Effector memory CD8-positive, alpha-beta T cell (primary cell): ENCODE measurements at regions not wholly inside any gene's neighbourhood (a gene's known extent, or its start where the extent isn't known, plus 50 kb on each side); places are given as distances from the start of the nearest gene placed in this dataset.

Experiments used
- ATAC-seq: fragments of 150-1000 bp; cut with Tn5 transposase; replicated peaks from 2 replicates; pipeline ENCODE4 v1.10.0; 2021; ENCODE audit warnings: mild to moderate bottlenecking, moderate library complexity
- DNase-seq, 3 experiments: peaks; one replicate each; pipeline ENCODE4 v3.0.0; 2021
- H3K27ac Mint-ChIP-seq, 2 donors: one replicate each; pipeline ENCODE4 v1.8.0; 2022; ENCODE audit warnings: mild to moderate bottlenecking in 2 of 2, mixed read lengths in 2 of 2, moderate library complexity in 2 of 2
- H3K27me3 Mint-ChIP-seq, 2 donors: one replicate each; pipeline ENCODE4 v1.8.0; 2022; ENCODE audit warnings: mixed read lengths in 2 of 2
- H3K36me3 Mint-ChIP-seq: one replicate; pipeline ENCODE4 v1.8.0; 2022; ENCODE audit warnings: mild to moderate bottlenecking, moderate library complexity, mixed read lengths; ENCODE audit not compliant: insufficient read depth
- H3K4me1 Mint-ChIP-seq, 2 donors: one replicate each; pipeline ENCODE4 v1.8.0; 2022; ENCODE audit warnings: low read depth in 2 of 2, mixed read lengths in 2 of 2
- H3K4me3 Mint-ChIP-seq, 2 donors: one replicate each; pipeline ENCODE4 v1.8.0; 2022; ENCODE audit warnings: mild to moderate bottlenecking in 2 of 2, mixed read lengths in 2 of 2, moderate library complexity in 2 of 2
- H3K9me3 Mint-ChIP-seq, 2 donors: one replicate each; pipeline ENCODE4 v1.8.0; 2022; ENCODE audit warnings: mixed read lengths in 2 of 2

DNA sequence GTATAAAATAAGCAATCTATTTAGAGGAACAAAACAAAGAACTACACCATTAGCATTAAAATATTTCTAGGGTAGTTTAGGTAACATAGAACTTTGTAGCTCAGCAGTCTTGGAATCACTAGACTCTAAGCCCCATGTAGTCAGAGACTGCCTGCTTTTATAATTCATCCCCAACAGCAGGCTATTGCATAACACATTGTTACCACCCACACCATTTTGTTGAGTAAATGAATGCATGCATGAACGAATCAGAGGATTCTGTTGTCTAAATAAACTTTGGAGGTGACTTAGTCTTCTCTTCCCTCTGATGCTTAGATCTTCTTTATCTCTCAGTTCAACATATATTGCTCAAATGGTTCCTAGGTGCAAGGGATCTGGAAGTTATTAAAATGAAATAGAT lies 167.6 kb upstream of the TNP1 start:
- ATAC-seq (no peak), DNase-seq (no peak)
- no peak overlapping the region for H3K4me3 Mint-ChIP-seq
- peaks cover 7 to 12% of the 10 kb centered on the region in 2 donors for H3K27me3 Mint-ChIP-seq
- H3K27ac Mint-ChIP-seq = no peak overlapping the region
- H3K36me3 Mint-ChIP-seq = no peaks in the 10 kb centered on the region
- H3K9me3 Mint-ChIP-seq = peaks cover 0 to 8% of the 10 kb centered on the region in 2 donors
- no peaks in the 10 kb centered on the region for H3K4me1 Mint-ChIP-seq

DNA sequence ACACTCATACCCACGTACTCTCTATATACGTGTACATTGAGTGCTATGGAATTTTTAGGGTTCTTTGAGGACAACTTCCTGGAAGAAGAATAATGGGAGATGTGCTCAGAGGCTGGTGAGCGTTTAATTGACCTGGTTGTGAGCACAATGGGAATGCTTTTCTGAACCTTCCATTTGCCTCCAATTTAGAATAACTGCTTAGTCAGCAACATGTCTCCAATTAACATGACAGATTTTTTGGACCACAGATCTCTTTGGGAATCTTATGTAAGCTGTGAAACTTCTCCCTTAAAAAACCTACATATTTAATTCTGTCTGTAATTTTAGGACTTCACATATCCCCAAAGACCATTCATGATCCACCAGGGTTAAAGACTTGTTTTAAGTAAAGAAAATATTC lies 166.7 kb upstream of the TNP1 start:
- Mint-ChIP-seq H3K27ac (no peak overlapping the region), H3K4me3 (no peak overlapping the region), H3K27me3 (peaks cover 7 to 12% of the 10 kb centered on the region in 2 donors), H3K9me3 (peaks cover 0 to 8% of the 10 kb centered on the region in 2 donors), H3K36me3 (no peaks in the 10 kb centered on the region), H3K4me1 (no peaks in the 10 kb centered on the region)
- ATAC-seq (no peak), DNase-seq (no peak)

DNA sequence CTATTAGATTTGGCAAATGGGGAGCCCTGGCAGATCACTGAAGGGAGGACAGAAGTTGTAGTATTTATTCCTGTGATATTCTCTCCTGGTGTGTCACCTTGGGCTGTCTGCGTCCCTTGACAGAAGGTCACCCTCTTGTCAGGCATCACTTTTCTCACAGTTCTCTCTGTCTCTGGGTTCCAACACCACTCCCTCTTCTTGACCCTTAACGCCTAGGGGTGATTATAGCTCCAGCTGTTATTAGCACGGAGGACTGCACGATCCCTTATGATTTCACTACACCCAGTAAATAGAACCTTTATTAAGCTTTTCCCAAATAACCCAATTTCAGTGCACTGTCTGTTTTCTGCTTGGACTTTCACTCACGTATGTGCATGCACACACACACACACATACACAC lies 166.3 kb upstream of the TNP1 start:
- Mint-ChIP-seq H3K4me1 (no peaks in the 10 kb centered on the region), H3K36me3 (no peaks in the 10 kb centered on the region), H3K27me3 (peaks cover 7 to 12% of the 10 kb centered on the region in 2 donors), H3K9me3 (peaks cover 0 to 8% of the 10 kb centered on the region in 2 donors), H3K27ac (no peak overlapping the region), H3K4me3 (no peak overlapping the region)
- DNase-seq (no peak), ATAC-seq (no peak)

- Mint-ChIP-seq H3K27ac (no peak overlapping the region), H3K4me3 (no peak overlapping the region)
Measured at GRCh38 chr2:217023611-217024010, 163.7 kb upstream of the TNP1 start.

GRCh38 chr2:217017456-217018252 lies 157.8 kb upstream of the TNP1 start:
- no peaks in the 10 kb centered on the region for H3K4me1 Mint-ChIP-seq
- H3K27me3 Mint-ChIP-seq = peaks cover 19 to 21% of the 10 kb centered on the region in 2 donors
- no peaks in the 10 kb centered on the region for H3K36me3 Mint-ChIP-seq
- no peak overlapping the region for H3K27ac Mint-ChIP-seq
- no peak overlapping the region for H3K4me3 Mint-ChIP-seq
- H3K9me3 Mint-ChIP-seq = no peaks in the 10 kb centered on the region
- DNase-seq (no peak), ATAC-seq (no peak)

More at GRCh38 chr2:217023611-217024010, 163.7 kb upstream of the TNP1 start:
- DNase-seq (no peak), ATAC-seq (no peak)
- no peaks in the 10 kb centered on the region for H3K27me3 Mint-ChIP-seq
- peaks cover 0 to 8% of the 10 kb centered on the region in 2 donors for H3K9me3 Mint-ChIP-seq
- no peaks in the 10 kb centered on the region for H3K4me1 Mint-ChIP-seq
- no peaks in the 10 kb centered on the region for H3K36me3 Mint-ChIP-seq

GRCh38 chr2:217016796-217017419 lies 157.0 kb upstream of the TNP1 start:
- DNase-seq (no peak), ATAC-seq (no peak)
- no peaks in the 10 kb centered on the region for H3K4me1 Mint-ChIP-seq
- no peaks in the 10 kb centered on the region for H3K9me3 Mint-ChIP-seq
- peaks cover 19 to 22% of the 10 kb centered on the region in 2 donors for H3K27me3 Mint-ChIP-seq
- H3K4me3 Mint-ChIP-seq = no peak overlapping the region
- no peak overlapping the region for H3K27ac Mint-ChIP-seq
- no peaks in the 10 kb centered on the region for H3K36me3 Mint-ChIP-seq

DNA sequence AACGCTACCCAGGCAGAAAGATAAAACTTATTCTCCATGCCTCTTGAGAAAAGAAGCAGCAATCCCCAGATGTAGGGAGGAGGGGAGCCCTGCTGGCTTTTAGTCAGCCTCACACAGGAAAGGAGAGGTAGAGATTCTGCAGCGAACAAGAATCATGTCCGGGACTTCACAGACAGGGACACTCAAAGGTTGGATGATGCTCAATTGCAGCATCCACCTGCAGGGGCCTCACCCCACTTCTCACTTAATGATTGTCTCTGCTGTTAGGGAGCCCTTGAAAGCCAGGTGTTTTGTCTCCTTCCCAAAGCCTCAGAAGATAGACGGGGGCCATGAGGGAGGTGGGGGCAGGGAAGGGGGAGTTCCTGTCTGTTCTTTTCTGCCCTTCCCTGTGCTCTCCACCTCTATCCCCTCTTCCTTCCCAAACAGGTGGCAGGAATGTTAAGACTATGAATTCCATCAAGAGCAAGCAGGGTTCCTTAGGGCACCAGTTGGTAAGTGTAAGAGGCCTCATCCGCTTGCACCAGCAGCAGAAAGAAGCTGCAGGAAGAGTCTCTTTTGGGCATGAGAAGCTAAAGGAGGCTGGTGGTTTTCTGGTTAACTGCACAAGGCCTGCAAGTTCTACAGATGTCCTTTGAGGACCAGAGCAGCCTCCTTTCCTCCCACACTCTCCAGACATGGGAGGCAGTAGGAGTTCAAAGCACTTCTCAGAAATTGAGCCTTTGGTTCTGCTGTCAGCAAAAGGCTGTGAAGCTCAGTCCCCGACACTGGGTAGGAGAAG lies 154.7 kb upstream of the TNP1 start:
- ATAC-seq = no peak
- Mint-ChIP-seq H3K36me3 (no peaks in the 10 kb centered on the region), H3K27ac (no peak overlapping the region), H3K4me3 (no peak overlapping the region), H3K4me1 (no peaks in the 10 kb centered on the region), H3K9me3 (no peaks in the 10 kb centered on the region), H3K27me3 (peaks cover 19 to 22% of the 10 kb centered on the region in 2 donors)
- DNase-seq = no peak

GRCh38 chr2:217013926-217014325 lies 154.1 kb upstream of the TNP1 start:
- H3K9me3 Mint-ChIP-seq = no peaks in the 10 kb centered on the region
- H3K27ac Mint-ChIP-seq = no peak overlapping the region
- DNase-seq (no peak), ATAC-seq (no peak)
- no peaks in the 10 kb centered on the region for H3K4me1 Mint-ChIP-seq
- H3K4me3 Mint-ChIP-seq = no peak overlapping the region
- H3K36me3 Mint-ChIP-seq = no peaks in the 10 kb centered on the region
- H3K27me3 Mint-ChIP-seq = peaks cover 19 to 22% of the 10 kb centered on the region in 2 donors

DNA sequence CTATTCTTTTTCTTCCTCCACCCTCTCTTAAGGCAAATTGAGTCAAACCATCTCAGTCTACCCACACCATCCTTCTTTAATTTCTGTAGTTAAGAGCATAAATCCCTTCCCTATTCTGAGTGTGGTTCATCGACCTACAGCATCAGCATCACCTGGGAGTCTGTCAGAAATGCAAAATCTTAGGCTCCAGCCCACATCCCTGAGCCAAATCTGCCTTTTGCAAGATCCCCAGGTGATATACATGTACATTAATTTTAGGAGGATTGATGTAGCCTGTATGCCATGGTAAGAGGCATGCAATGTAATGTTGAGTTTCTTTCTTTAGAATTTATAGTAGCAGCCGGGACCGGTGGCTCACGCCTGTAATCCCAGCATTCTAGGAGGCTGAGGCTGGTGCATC lies 151.7 kb upstream of the TNP1 start:
- DNase-seq = no peak
- Mint-ChIP-seq H3K27ac (no peak overlapping the region), H3K9me3 (peaks cover 0 to 2% of the 10 kb centered on the region in 2 donors), H3K4me3 (no peak overlapping the region), H3K27me3 (peaks cover 19 to 23% of the 10 kb centered on the region in 2 donors), H3K4me1 (no peaks in the 10 kb centered on the region), H3K36me3 (no peaks in the 10 kb centered on the region)
- no peak for ATAC-seq

DNA sequence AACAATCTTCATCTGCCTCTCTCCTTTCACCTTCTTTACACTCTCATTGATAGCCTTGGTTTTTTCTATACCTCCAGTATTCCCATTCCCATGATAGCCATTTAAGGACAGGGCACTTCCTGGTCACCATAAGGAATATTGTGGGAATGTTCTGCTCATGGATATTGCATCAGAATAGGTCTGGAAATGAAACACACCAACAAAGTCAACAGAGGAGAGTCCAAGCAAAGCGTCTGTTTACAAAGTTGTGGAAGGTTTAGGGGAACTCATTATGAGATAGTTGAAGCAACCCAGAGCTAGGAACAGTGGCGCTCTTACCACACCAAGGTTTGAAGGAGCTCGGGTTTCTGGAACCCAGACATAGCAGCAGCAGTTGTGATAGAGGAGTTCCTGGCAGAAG lies 150.3 kb upstream of the TNP1 start:
- no peak for DNase-seq
- no peak for ATAC-seq
- Mint-ChIP-seq H3K4me3 (no peak overlapping the region), H3K9me3 (peaks cover 0 to 2% of the 10 kb centered on the region in 2 donors), H3K27me3 (peaks cover 21 to 28% of the 10 kb centered on the region in 2 donors), H3K4me1 (no peaks in the 10 kb centered on the region), H3K27ac (no peak overlapping the region), H3K36me3 (no peaks in the 10 kb centered on the region)

- Mint-ChIP-seq H3K4me3 (no peak overlapping the region), H3K4me1 (no peaks in the 10 kb centered on the region), H3K9me3 (peaks cover 0 to 2% of the 10 kb centered on the region in 2 donors), H3K27ac (no peak overlapping the region), H3K36me3 (no peaks in the 10 kb centered on the region), H3K27me3 (peaks cover 7 to 21% of the 10 kb centered on the region in 2 donors)
- DNase-seq (no peak), ATAC-seq (no peak)
Measured at GRCh38 chr2:217008794-217009193, 148.9 kb upstream of the TNP1 start.

DNA sequence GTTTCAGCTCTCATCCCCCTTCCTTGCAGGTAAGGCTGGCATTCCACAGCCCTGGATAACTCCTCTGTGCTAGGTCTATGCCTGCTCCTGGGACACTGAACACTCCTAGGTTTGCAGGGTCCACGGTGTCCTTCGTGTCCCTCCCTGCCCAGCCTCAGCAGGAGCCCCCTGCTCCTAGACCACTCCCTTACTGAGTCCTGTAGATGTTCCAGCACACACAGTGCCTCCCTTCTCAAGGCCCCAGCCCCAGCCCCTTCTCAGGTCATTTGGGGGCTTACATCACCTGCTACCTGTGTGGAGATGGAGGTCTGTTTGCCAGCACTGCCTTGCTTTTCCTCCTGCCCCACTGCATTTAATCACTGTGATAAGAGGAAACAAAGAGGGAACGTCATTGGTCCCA lies 146.4 kb upstream of the TNP1 start:
- ATAC-seq (no peak), DNase-seq (no peak)
- H3K27ac Mint-ChIP-seq = no peak overlapping the region
- peaks cover 0 to 2% of the 10 kb centered on the region in 2 donors for H3K9me3 Mint-ChIP-seq
- H3K4me3 Mint-ChIP-seq = no peak overlapping the region
- peaks cover 6 to 12% of the 10 kb centered on the region in 2 donors for H3K27me3 Mint-ChIP-seq
- H3K36me3 Mint-ChIP-seq = no peaks in the 10 kb centered on the region
- no peaks in the 10 kb centered on the region for H3K4me1 Mint-ChIP-seq

GRCh38 chr2:217004656-217005055 lies 144.8 kb upstream of the TNP1 start:
- Mint-ChIP-seq H3K36me3 (no peaks in the 10 kb centered on the region), H3K27ac (no peak overlapping the region), H3K4me1 (no peaks in the 10 kb centered on the region), H3K27me3 (peaks cover 6 to 12% of the 10 kb centered on the region in 2 donors), H3K4me3 (no peak overlapping the region), H3K9me3 (peaks cover 0 to 2% of the 10 kb centered on the region in 2 donors)
- DNase-seq = no peak
- ATAC-seq = no peak
